OCI-LY1 (cell line): ENCODE measurements at regions not wholly inside any gene's neighbourhood (a gene's known extent, or its start where the extent isn't known, plus 50 kb on each side); places are given as distances from the start of the nearest gene placed in this dataset.

Experiments used
- H2AFZ ChIP-seq: fragments of 200-600 bp; sonication (generic), shearing (Covaris generic); 2 replicates; pipeline ENCODE4 v1.6.0; 2014; ENCODE audit warnings: antibody characterized with exemption, mild to moderate bottlenecking, low read length
- H3F3A ChIP-seq: fragments of 200-600 bp; sonication (generic), shearing (Covaris generic); 2 replicates; pipeline ENCODE4 v1.6.0; 2014; ENCODE audit warnings: mild to moderate bottlenecking, antibody characterized with exemption, low read length, moderate library complexity; ENCODE audit not compliant: insufficient read depth
- H3K27ac ChIP-seq: fragments of 200-600 bp; sonication (generic); 2 replicates; pipeline ENCODE4 v1.5.1; 2014; ENCODE audit warnings: low read length, mixed run types, mild to moderate bottlenecking, low read depth; ENCODE audit not compliant: poor library complexity, severe bottlenecking
- H3K27me3 ChIP-seq: fragments of 200-600 bp; sonication (generic); 2 replicates; pipeline ENCODE4 v1.6.0; 2014; ENCODE audit warnings: antibody characterized with exemption, mild to moderate bottlenecking, low read length, moderate library complexity; ENCODE audit not compliant: insufficient read depth
- H3K36me3 ChIP-seq: fragments of 200-600 bp; sonication (generic); 2 replicates; pipeline ENCODE4 v1.6.1; 2014; ENCODE audit warnings: mild to moderate bottlenecking, antibody characterized with exemption, low read length, moderate library complexity, mixed read lengths; ENCODE audit not compliant: insufficient read depth
- H3K4me1 ChIP-seq: fragments of 200-600 bp; sonication (generic); 2 replicates; pipeline ENCODE4 v1.5.1; 2014; ENCODE audit warnings: mild to moderate bottlenecking, low read length, moderate library complexity; ENCODE audit not compliant: insufficient read depth, severe bottlenecking
- H3K4me2 ChIP-seq: fragments of 200-600 bp; sonication (generic), shearing (Covaris generic); 2 replicates; pipeline ENCODE4 v1.6.1; 2014; ENCODE audit warnings: low read length
- H3K4me3 ChIP-seq: fragments of 200-600 bp; sonication (generic); 2 replicates; pipeline ENCODE4 v1.5.1; 2014; ENCODE audit warnings: low read length, low read depth, mild to moderate bottlenecking, mixed read lengths; ENCODE audit not compliant: poor library complexity, severe bottlenecking
- H3K79me2 ChIP-seq: fragments of 200-600 bp; shearing (Covaris generic); 2 replicates; pipeline ENCODE4 v1.6.1; 2016; ENCODE audit warnings: mixed run types, low read length, mixed read lengths; ENCODE audit not compliant: insufficient read depth
- H3K9ac ChIP-seq: fragments of 200-600 bp; sonication (generic), shearing (Covaris generic); 2 replicates; pipeline ENCODE4 v1.6.1; 2014; ENCODE audit warnings: mild to moderate bottlenecking, low read length, mixed read lengths
- H3K9me2 ChIP-seq: fragments of 200-600 bp; sonication (generic), shearing (Covaris generic); 2 replicates; pipeline ENCODE4 v1.6.1; 2014; ENCODE audit warnings: low read depth, mild to moderate bottlenecking, low read length, mixed read lengths
- H3K9me3 ChIP-seq: fragments of 200-600 bp; shearing (Covaris generic); 2 replicates; pipeline ENCODE4 v1.6.1; 2014; ENCODE audit warnings: low read length, mixed read lengths
- H4K20me1 ChIP-seq: fragments of 200-600 bp; sonication (generic), shearing (Covaris generic); 2 replicates; pipeline ENCODE4 v1.6.0; 2016; ENCODE audit warnings: mild to moderate bottlenecking, low read length; ENCODE audit not compliant: insufficient read depth
- CTCF ChIP-seq: fragments of 200-600 bp; sonication (generic), shearing (Covaris generic); IDR thresholded peaks from 2 replicates; pipeline ENCODE4 v1.5.1; 2017; ENCODE audit warnings: mild to moderate bottlenecking, antibody characterized with exemption, low read length, moderate library complexity, mixed read lengths
- EZH2 ChIP-seq: fragments of 200-600 bp; sonication (generic), shearing (Covaris generic); IDR thresholded peaks from 2 replicates; pipeline ENCODE4 v1.8.0; 2017; ENCODE audit warnings: borderline replicate concordance, mixed run types, mild to moderate bottlenecking, antibody characterized with exemption, low read length, moderate library complexity, mixed read lengths

GRCh38 chr4:66688674-66689073 is 856.6 kb downstream of the CENPC start:
- Histone ChIP-seq H3K27ac (no peak overlapping the region), H3K79me2 (no peaks in the 10 kb centered on the region), H3K9ac (no peak overlapping the region), H3K4me2 (no peak overlapping the region), H2AFZ (no peak overlapping the region), H4K20me1 (no peaks in the 10 kb centered on the region), H3F3A (no peaks in the 10 kb centered on the region), H3K4me1 (no peaks in the 10 kb centered on the region), H3K36me3 (no peaks in the 10 kb centered on the region), H3K9me3 (no peaks in the 10 kb centered on the region), H3K4me3 (no peak overlapping the region), H3K9me2 (no peaks in the 10 kb centered on the region), H3K27me3 (no peaks in the 10 kb centered on the region)
- TF ChIP-seq EZH2 (no peak), CTCF (peak; percentile 32; the same call in 1 of the 2 replicates)

GRCh38 chr4:66687459-66687858 is 857.8 kb downstream of the CENPC start:
- no peaks in the 10 kb centered on the region for H3K4me1 ChIP-seq
- no peaks in the 10 kb centered on the region for H3K27me3 ChIP-seq
- H2AFZ ChIP-seq, result no peak overlapping the region
- H3K79me2 ChIP-seq, result no peaks in the 10 kb centered on the region
- H3K9me3 ChIP-seq, result no peaks in the 10 kb centered on the region
- no peak overlapping the region for H3K27ac ChIP-seq
- TF ChIP-seq EZH2 (no peak), CTCF (no peak)
- H3K9me2 ChIP-seq, result no peaks in the 10 kb centered on the region
- H4K20me1 ChIP-seq, result no peaks in the 10 kb centered on the region
- no peaks in the 10 kb centered on the region for H3K36me3 ChIP-seq
- no peaks in the 10 kb centered on the region for H3F3A ChIP-seq
- H3K9ac ChIP-seq, result no peak overlapping the region
- H3K4me2 ChIP-seq, result no peak overlapping the region
- no peak overlapping the region for H3K4me3 ChIP-seq

DNA sequence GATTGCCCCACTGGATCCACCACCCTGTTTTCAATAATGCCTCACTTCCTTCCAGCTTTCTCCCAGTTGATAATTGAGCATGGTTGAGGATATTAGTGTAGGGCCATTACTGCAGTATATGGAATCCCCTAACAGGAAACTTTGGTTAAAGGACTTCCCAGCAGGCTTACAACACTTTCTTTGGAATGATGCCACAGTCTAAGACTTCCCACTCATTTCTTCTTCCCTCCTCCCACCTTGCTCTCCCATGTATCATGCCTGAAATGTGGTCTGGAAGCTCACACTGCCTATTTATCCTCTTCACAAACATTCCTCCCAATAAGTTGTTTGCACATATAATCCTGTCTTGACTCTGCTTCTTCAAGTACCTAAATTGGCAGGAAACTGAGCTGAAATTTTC is 863.3 kb downstream of the CENPC start:
- H2AFZ ChIP-seq, result no peak overlapping the region
- H4K20me1 ChIP-seq, result no peaks in the 10 kb centered on the region
- H3K4me2 ChIP-seq, result no peak overlapping the region
- H3K4me1 ChIP-seq, result no peaks in the 10 kb centered on the region
- no peaks in the 10 kb centered on the region for H3K36me3 ChIP-seq
- H3K9me2 ChIP-seq, result no peaks in the 10 kb centered on the region
- no peak for TF ChIP-seq EZH2
- TF ChIP-seq CTCF, result no peak
- H3K79me2 ChIP-seq, result no peaks in the 10 kb centered on the region
- H3F3A ChIP-seq, result no peaks in the 10 kb centered on the region
- no peak overlapping the region for H3K9ac ChIP-seq
- no peaks in the 10 kb centered on the region for H3K9me3 ChIP-seq
- H3K27me3 ChIP-seq, result no peaks in the 10 kb centered on the region
- no peak overlapping the region for H3K27ac ChIP-seq
- H3K4me3 ChIP-seq, result no peak overlapping the region
